ENCODE measurements at regions not wholly inside any gene's neighbourhood (a gene's known extent, or its start where the extent isn't known, plus 50 kb on each side); places are given as distances from the start of the nearest gene placed in this dataset.

- peak; percentile 44 to 81 (median 72) for DNase-seq
- intact Hi-C loops (cut with DNase I), result loop anchor here in 3 of 4 donors (5.0 to 10.0 kb wide), 5 partner anchors 407 to 1239 kb away; no protein-coding TSS in a partner anchor
- no peak for TF ChIP-seq EP300 (IDR thresholded peaks at IDR 0.05)
- peak; percentile 58 to 69 (median 64) for TF ChIP-seq CTCF (IDR thresholded peaks at IDR 0.05)
- no peak for TF ChIP-seq POLR2A (IDR thresholded peaks at IDR 0.05)
These were observed 98.9 kb upstream of the TBC1D5 start for GRCh38 chr3:17841190-17841828.

GRCh38 chr3:17840651-17841050 lies 98.2 kb upstream of the TBC1D5 start:
- Histone ChIP-seq H3K36me3 (no peaks in the 10 kb centered on the region), H3K27me3 (no peaks in the 10 kb centered on the region), H3K27ac (no peak overlapping the region), H3K4me1 (ENCODE audit: insufficient read depth) (no peaks in the 10 kb centered on the region), H3K4me3 (no peak overlapping the region), H3K9me3 (no peaks in the 10 kb centered on the region)
- WGBS, 3 donors, result 81 to 85% (median 83%) methylated on average over 5 of the region's 5 CpGs
- no peak for DNase-seq
- TF ChIP-seq POLR2A (IDR thresholded peaks at IDR 0.05) (no peak), CTCF (IDR thresholded peaks at IDR 0.05) (no peak), EP300 (IDR thresholded peaks at IDR 0.05) (no peak)
- intact Hi-C loops (cut with DNase I), result loop anchor here in 3 of 4 donors (5.0 to 10.0 kb wide), 5 partner anchors 406 to 1238 kb away; no protein-coding TSS in a partner anchor

More at GRCh38 chr3:17841190-17841828, 98.9 kb upstream of the TBC1D5 start:
- Histone ChIP-seq H3K4me1 (ENCODE audit: insufficient read depth) (no peaks in the 10 kb centered on the region), H3K36me3 (no peaks in the 10 kb centered on the region), H3K27ac (no peak overlapping the region), H3K9me3 (no peaks in the 10 kb centered on the region), H3K4me3 (no peak overlapping the region), H3K27me3 (no peaks in the 10 kb centered on the region)
- WGBS, 3 donors, result 14 to 19% (median 15%) methylated on average over 9 of the region's 9 CpGs

- no peak for DNase-seq
- H3K27ac ChIP-seq, result no peak overlapping the region
- no peak for TF ChIP-seq POLR2A (IDR thresholded peaks at IDR 0.05)
- TF ChIP-seq CTCF (IDR thresholded peaks at IDR 0.05), result no peak
- TF ChIP-seq EP300 (IDR thresholded peaks at IDR 0.05), result no peak
- intact Hi-C loops (cut with DNase I), result loop anchor here in 3 of 4 donors (5.0 to 10.0 kb wide), 5 partner anchors 405 to 1238 kb away; no protein-coding TSS in a partner anchor
- 92 to 97% (median 92%) methylated on average over 4 of the region's 4 CpGs for WGBS, 3 donors
- H3K4me3 ChIP-seq, result no peak overlapping the region
- no peaks in the 10 kb centered on the region for H3K9me3 ChIP-seq
- no peaks in the 10 kb centered on the region for H3K27me3 ChIP-seq
- no peaks in the 10 kb centered on the region for H3K36me3 ChIP-seq
- no peaks in the 10 kb centered on the region for H3K4me1 ChIP-seq (ENCODE audit: insufficient read depth)
These were observed 97.7 kb upstream of the TBC1D5 start for GRCh38 chr3:17840126-17840525.

- Histone ChIP-seq H3K4me3 (no peak overlapping the region), H3K9me3 (no peaks in the 10 kb centered on the region), H3K27ac (no peak overlapping the region), H3K27me3 (no peaks in the 10 kb centered on the region), H3K36me3 (no peaks in the 10 kb centered on the region), H3K4me1 (ENCODE audit: insufficient read depth) (no peaks in the 10 kb centered on the region)
- TF ChIP-seq EP300 (IDR thresholded peaks at IDR 0.05) (no peak), CTCF (IDR thresholded peaks at IDR 0.05) (no peak)
- WGBS, 3 donors, result 13 to 33% (median 13%) methylated on average over 6 of the region's 6 CpGs
- intact Hi-C loops (cut with DNase I), result loop anchor here in 1 of 4 donors (5.0 kb wide), 1 partner anchor 575 kb away; no protein-coding TSS in a partner anchor
- DNase-seq, result no peak
These were observed 94.5 kb upstream of the TBC1D5 start for GRCh38 chr3:17836919-17837318.

All from ovary (tissue), 7 donors.